ENCODE measurements at regions not wholly inside any gene's neighbourhood (a gene's known extent, or its start where the extent isn't known, plus 50 kb on each side); places are given as distances from the start of the nearest gene placed in this dataset.

DNA sequence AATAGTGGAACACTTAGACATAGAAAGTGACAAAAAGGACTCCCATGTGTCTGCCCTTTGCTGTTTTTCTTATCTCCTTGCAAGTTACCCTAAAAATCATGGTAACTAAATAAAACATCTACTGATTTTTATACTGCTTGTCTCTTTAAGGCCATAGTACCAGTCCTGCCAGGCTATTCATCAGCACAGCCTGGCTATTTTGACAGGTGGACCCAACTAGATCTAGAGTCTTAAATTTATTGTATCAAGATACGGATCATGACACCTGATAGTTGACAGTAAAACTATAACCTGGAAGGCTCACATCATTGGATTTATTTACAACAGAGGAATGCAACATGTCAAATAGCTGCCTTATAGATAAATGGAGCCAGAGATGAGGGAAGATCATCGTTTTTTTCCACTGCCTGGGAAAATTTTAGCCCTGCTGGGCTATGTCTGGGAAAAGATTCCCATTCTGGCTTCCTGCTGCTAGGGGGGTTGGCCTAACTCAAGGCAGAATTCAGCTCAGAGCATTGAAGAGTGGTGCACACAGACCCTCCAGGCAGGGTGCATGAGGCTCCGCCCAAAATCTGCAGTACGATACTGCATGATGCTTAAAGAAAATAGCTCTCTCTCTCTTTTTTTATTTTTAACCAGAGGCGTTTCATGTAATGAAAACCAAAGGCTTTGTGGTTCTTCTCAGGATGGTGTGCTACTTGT is 292.0 kb upstream of the FZD8 start:
- TF ChIP-seq EZH2 (IDR thresholded peaks at IDR 0.05; ENCODE audit: borderline replicate concordance, low read depth, low read length, severe bottlenecking) = no peak
- TF ChIP-seq POLR2AphosphoS5 (IDR thresholded peaks at IDR 0.05; ENCODE audit: insufficient read depth, low read depth, low read length) = no peak
- TF ChIP-seq, protein P1, sequence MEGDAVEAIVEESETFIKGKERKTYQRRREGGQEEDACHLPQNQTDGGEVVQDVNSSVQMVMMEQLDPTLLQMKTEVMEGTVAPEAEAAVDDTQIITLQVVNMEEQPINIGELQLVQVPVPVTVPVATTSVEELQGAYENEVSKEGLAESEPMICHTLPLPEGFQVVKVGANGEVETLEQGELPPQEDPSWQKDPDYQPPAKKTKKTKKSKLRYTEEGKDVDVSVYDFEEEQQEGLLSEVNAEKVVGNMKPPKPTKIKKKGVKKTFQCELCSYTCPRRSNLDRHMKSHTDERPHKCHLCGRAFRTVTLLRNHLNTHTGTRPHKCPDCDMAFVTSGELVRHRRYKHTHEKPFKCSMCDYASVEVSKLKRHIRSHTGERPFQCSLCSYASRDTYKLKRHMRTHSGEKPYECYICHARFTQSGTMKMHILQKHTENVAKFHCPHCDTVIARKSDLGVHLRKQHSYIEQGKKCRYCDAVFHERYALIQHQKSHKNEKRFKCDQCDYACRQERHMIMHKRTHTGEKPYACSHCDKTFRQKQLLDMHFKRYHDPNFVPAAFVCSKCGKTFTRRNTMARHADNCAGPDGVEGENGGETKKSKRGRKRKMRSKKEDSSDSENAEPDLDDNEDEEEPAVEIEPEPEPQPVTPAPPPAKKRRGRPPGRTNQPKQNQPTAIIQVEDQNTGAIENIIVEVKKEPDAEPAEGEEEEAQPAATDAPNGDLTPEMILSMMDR (IDR thresholded peaks at IDR 0.05; ENCODE audit: extremely low read depth in 1 of 2, insufficient read depth in 1 of 2, low read depth in 1 of 2, low read length in 2 of 2) = no peak
- TF ChIP-seq FOS (IDR thresholded peaks at IDR 0.05; ENCODE audit: borderline replicate concordance, insufficient read depth, low read length) = no peak
- TF ChIP-seq POLR2A (IDR thresholded peaks at IDR 0.05; ENCODE audit: low read depth, low read length) = no peak
- no peak for TF ChIP-seq GATA2 (IDR thresholded peaks at IDR 0.05; ENCODE audit: insufficient read depth, insufficient read length, low read depth, low read length)
- TF ChIP-seq MYC (IDR thresholded peaks at IDR 0.05; ENCODE audit: low read depth, low read length) = no peak
- TF ChIP-seq, protein P2, sequence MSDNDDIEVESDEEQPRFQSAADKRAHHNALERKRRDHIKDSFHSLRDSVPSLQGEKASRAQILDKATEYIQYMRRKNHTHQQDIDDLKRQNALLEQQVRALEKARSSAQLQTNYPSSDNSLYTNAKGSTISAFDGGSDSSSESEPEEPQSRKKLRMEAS (IDR thresholded peaks at IDR 0.05; ENCODE audit: insufficient read depth, insufficient read length) = no peak

Data from endothelial cell of umbilical vein (primary cell).